ENCODE measurements at regions not wholly inside any gene's neighbourhood (a gene's known extent, or its start where the extent isn't known, plus 50 kb on each side); places are given as distances from the start of the nearest gene placed in this dataset.

DNA sequence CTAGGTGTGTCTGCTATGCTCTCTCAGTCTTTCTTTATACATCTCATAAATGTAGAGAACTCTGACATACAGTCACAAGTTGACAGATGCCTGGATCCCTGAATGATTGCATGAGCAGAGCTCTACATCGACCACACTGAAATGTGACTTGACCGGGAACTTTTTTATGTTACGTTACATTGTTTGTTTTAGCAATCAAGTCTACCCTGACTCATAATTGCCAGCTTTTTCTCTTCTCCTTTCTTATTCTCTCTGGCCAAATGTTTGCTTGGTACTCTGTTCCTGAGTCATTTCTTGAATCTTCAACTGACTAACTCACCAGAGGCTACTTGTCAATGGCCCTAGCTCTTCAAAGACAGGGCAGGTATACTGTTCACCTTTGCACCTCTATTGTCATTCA, 213.6 kb upstream of the DTNBP1 start (continued):
- TF ChIP-seq, protein P1, sequence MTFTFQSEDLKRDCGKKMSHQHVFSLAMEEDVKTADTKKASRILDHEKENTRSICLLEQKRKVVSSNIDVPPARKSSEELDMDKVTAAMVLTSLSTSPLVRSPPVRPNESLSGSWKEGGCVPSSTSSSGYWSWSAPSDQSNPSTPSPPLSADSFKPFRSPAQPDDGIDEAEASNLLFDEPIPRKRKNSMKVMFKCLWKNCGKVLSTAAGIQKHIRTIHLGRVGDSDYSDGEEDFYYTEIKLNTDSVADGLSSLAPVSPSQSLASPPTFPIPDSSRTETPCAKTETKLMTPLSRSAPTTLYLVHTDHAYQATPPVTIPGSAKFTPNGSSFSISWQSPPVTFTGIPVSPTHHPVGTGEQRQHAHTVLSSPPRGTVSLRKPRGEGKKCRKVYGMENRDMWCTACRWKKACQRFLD (tag by site-specific recombination; IDR thresholded peaks at IDR 0.05), result no peak
- no peak for TF ChIP-seq ZNF341 (tag by site-specific recombination; IDR thresholded peaks at IDR 0.05; ENCODE audit: low read depth)

DNA sequence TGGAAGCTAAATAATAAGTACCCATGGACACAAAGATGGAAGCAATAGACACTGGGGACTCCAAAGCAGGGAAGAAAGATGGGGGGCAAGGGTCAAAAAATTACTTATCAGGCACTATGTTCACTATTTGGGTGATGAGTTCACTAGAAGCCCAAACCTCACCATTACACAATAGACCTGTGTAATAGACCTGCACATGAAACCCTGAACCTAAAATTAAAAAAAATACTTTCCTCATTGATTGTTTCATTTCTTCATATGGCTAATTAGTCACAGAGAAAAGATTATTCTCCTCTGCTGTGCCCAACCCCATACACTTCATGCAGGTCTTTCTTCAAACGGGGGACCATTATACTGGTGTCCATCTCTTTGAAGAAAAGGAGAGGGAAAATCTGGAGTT, 213.0 kb upstream of the DTNBP1 start:
- H3K9me3 ChIP-seq (ENCODE audit: control insufficient read depth, insufficient read depth, low read depth, low read length), result no peaks in the 10 kb centered on the region
- H3K4me1 ChIP-seq (ENCODE audit: control insufficient read depth, insufficient read depth, low read length), result peaks cover 12% of the 10 kb centered on the region
- POLR2A ChIA-PET, result interaction anchor here (0.5 kb wide), 1 partner anchor 526 kb away, joined by 7 read pairs; no protein-coding TSS in a partner anchor
- H3K27ac ChIP-seq (ENCODE audit: extremely low read depth, low read depth, low read length), result no peak overlapping the region
- H3K36me3 ChIP-seq (ENCODE audit: control insufficient read depth in 2 of 2, insufficient read depth in 1 of 2, low read length in 2 of 2), result no peaks in the 10 kb centered on the region
- CTCF ChIA-PET, result interaction anchor here (0.7 to 0.9 kb wide), 2 partner anchors 308 to 442 kb away, joined by 3 to 4 read pairs; no protein-coding TSS in a partner anchor
- no peak overlapping the region for H3K4me3 ChIP-seq (ENCODE audit: low read depth, low read length)
- TF ChIP-seq ZNF311 (tag by site-specific recombination; IDR thresholded peaks at IDR 0.05; ENCODE audit: borderline replicate concordance) (no peak), ZNF112 (tag by site-specific recombination; IDR thresholded peaks at IDR 0.05) (no peak), KLF8 (tag by site-specific recombination; IDR thresholded peaks at IDR 0.05) (no peak), ZBTB20 (tag by site-specific recombination; IDR thresholded peaks at IDR 0.05) (no peak), ZNF791 (tag by site-specific recombination; IDR thresholded peaks at IDR 0.05) (no peak), ZNF274 (IDR thresholded peaks at IDR 0.05; ENCODE audit: low read length) (no peak), ZNF274 (tag by site-specific recombination; IDR thresholded peaks at IDR 0.05; ENCODE audit: borderline replicate concordance) (no peak), ZNF707 (tag by site-specific recombination; IDR thresholded peaks at IDR 0.05) (no peak), ZNF837 (tag by site-specific recombination; IDR thresholded peaks at IDR 0.05) (no peak), ZNF529 (tag by site-specific recombination; IDR thresholded peaks at IDR 0.05; ENCODE audit: insufficient replicate concordance) (no peak)
- TF ChIP-seq, protein P2, sequence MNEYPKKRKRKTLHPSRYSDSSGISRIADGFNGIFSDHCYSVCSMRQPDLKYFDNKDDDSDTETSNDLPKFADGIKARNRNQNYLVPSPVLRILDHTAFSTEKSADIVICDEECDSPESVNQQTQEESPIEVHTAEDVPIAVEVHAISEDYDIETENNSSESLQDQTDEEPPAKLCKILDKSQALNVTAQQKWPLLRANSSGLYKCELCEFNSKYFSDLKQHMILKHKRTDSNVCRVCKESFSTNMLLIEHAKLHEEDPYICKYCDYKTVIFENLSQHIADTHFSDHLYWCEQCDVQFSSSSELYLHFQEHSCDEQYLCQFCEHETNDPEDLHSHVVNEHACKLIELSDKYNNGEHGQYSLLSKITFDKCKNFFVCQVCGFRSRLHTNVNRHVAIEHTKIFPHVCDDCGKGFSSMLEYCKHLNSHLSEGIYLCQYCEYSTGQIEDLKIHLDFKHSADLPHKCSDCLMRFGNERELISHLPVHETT (tag by site-specific recombination; IDR thresholded peaks at IDR 0.05), result no peak

DNA sequence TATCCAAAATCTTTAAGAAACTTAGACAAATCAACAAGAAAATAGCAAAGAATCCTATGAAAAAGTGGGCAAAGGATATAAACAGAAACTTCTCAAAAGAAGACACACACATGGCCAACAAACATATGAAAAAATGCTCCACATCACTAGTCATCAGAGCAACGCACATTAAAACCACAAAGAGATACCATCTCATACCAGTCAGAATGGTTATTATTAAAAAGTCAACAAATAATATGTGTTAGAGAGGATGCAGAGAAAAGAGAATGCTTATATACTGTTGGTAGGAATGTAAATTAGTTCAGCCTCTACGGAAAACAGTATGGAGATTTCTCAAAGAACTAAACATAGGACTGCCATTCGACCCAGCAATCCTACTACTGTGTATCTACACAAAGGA, 212.0 kb upstream of the DTNBP1 start:
- CTCF ChIA-PET, result interaction anchor here (1.0 kb wide), 1 partner anchor 16 kb away, joined by 4 read pairs; no protein-coding TSS in a partner anchor
- Histone ChIP-seq H3K9me3 (ENCODE audit: control insufficient read depth, insufficient read depth, low read depth, low read length) (no peaks in the 10 kb centered on the region), H3K27ac (ENCODE audit: extremely low read depth, low read depth, low read length) (no peak overlapping the region), H3K36me3 (ENCODE audit: control insufficient read depth in 2 of 2, insufficient read depth in 1 of 2, low read length in 2 of 2) (no peaks in the 10 kb centered on the region), H3K4me1 (ENCODE audit: control insufficient read depth, insufficient read depth, low read length) (peaks cover 6% of the 10 kb centered on the region), H3K4me3 (ENCODE audit: low read depth, low read length) (no peak overlapping the region)
- POLR2A ChIA-PET, result interaction anchor here (0.6 to 1.7 kb wide), 2 partner anchors 254 to 772 kb away, joined by 3 to 4 read pairs; partner anchors contain the start of gene MYLIP
- TF ChIP-seq ZNF157 (tag by site-specific recombination; IDR thresholded peaks at IDR 0.05), result no peak
- TF ChIP-seq ZNF133 (tag by site-specific recombination; IDR thresholded peaks at IDR 0.05), result no peak
- TF ChIP-seq ZNF837 (tag by site-specific recombination; IDR thresholded peaks at IDR 0.05), result no peak
- TF ChIP-seq, protein P3, sequence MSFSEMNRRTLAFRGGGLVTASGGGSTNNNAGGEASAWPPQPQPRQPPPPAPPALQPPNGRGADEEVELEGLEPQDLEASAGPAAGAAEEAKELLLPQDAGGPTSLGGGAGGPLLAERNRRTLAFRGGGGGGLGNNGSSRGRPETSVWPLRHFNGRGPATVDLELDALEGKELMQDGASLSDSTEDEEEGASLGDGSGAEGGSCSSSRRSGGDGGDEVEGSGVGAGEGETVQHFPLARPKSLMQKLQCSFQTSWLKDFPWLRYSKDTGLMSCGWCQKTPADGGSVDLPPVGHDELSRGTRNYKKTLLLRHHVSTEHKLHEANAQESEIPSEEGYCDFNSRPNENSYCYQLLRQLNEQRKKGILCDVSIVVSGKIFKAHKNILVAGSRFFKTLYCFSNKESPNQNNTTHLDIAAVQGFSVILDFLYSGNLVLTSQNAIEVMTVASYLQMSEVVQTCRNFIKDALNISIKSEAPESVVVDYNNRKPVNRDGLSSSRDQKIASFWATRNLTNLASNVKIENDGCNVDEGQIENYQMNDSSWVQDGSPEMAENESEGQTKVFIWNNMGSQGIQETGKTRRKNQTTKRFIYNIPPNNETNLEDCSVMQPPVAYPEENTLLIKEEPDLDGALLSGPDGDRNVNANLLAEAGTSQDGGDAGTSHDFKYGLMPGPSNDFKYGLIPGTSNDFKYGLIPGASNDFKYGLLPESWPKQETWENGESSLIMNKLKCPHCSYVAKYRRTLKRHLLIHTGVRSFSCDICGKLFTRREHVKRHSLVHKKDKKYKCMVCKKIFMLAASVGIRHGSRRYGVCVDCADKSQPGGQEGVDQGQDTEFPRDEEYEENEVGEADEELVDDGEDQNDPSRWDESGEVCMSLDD (tag by site-specific recombination; IDR thresholded peaks at IDR 0.05), result no peak
- TF ChIP-seq ZNF214 (tag by site-specific recombination; IDR thresholded peaks at IDR 0.05; ENCODE audit: borderline replicate concordance), result no peak
- TF ChIP-seq ZNF211 (tag by site-specific recombination; IDR thresholded peaks at IDR 0.05; ENCODE audit: low read depth), result no peak
